PC-9 (cell line): ENCODE measurements at regions not wholly inside any gene's neighbourhood (a gene's known extent, or its start where the extent isn't known, plus 50 kb on each side); places are given as distances from the start of the nearest gene placed in this dataset.

Experiments used
- BruUV-seq: library from RNA; stranded (reverse); fragments of 400-500 nt; replicated peaks from 2 replicates; lab custom pipeline; 2021; lab: Mats Ljungman, UMichigan
- CTCF ChIA-PET: fragments of 300-600 bp; sonication (Branson Sonifier 250); formaldehyde crosslinking; loops from one replicate; lab custom pipeline; 2022; ENCODE audit warnings: antibody characterized with exemption; lab: Charles Lee
- POLR2A ChIA-PET: fragments of 300-600 bp; sonication (Branson Sonifier 250); formaldehyde crosslinking; loops from one replicate; lab custom pipeline; 2022; ENCODE audit warnings: antibody characterized with exemption; ENCODE audit not compliant: unreplicated experiment; lab: Charles Lee
- DNase-seq, 2 experiments: peaks; one replicate each; pipeline versions ENCODE4 v3.0.0 to v3.0.0-alpha.2; 2015 to 2022; ENCODE audit warnings: mixed read lengths in 1 of 2
- H2AFZ ChIP-seq: fragments of 200-600 bp; sonication (generic); 2 replicates; pipeline ENCODE4 v1.8.1; 2017; ENCODE audit warnings: antibody characterized with exemption
- H3F3A ChIP-seq: fragments of 200-600 bp; sonication (generic); 2 replicates; pipeline ENCODE4 v1.8.1; 2017; ENCODE audit warnings: antibody characterized with exemption, mild to moderate bottlenecking, low read depth; ENCODE audit not compliant: insufficient read depth
- H3K27ac ChIP-seq: fragments of 200-600 bp; sonication (generic); 2 replicates; pipeline ENCODE4 v1.6.1; 2016; ENCODE audit warnings: mixed run types
- H3K27me3 ChIP-seq: fragments of 200-600 bp; sonication (generic); 2 replicates; pipeline ENCODE4 v1.6.1; 2016; ENCODE audit warnings: low read depth, mixed run types; ENCODE audit not compliant: insufficient read depth
- H3K36me3 ChIP-seq: fragments of 200-600 bp; sonication (generic); 2 replicates; pipeline ENCODE4 v1.6.1; 2016; ENCODE audit warnings: low read depth, mixed run types
- H3K4me1 ChIP-seq: fragments of 200-600 bp; sonication (generic); replicated peaks from 2 replicates; pipeline ENCODE4 v1.6.1; 2016; ENCODE audit warnings: mixed run types; ENCODE audit not compliant: insufficient read depth
- H3K4me2 ChIP-seq: fragments of 200-600 bp; sonication (generic); 2 replicates; pipeline ENCODE4 v1.6.1; 2017; ENCODE audit warnings: mixed run types
- H3K4me3 ChIP-seq: fragments of 200-600 bp; sonication (generic); 2 replicates; pipeline ENCODE4 v1.6.1; 2016; ENCODE audit warnings: mixed run types
- H3K79me2 ChIP-seq: fragments of 200-600 bp; sonication (generic); 2 replicates; pipeline ENCODE4 v1.6.1; 2017; ENCODE audit warnings: low read depth, mixed run types
- H3K9me2 ChIP-seq: fragments of 200-600 bp; sonication (generic); 2 replicates; pipeline ENCODE4 v1.8.1; 2017; ENCODE audit warnings: mild to moderate bottlenecking; ENCODE audit not compliant: insufficient read depth
- H3K9me3 ChIP-seq: fragments of 200-600 bp; sonication (generic); 2 replicates; pipeline ENCODE4 v1.8.1; 2016; ENCODE audit warnings: low read depth; ENCODE audit not compliant: insufficient read depth
- H4K20me1 ChIP-seq: fragments of 200-600 bp; sonication (generic); 2 replicates; pipeline ENCODE4 v1.8.1; 2017; ENCODE audit not compliant: insufficient read depth
- CTCF ChIP-seq: fragments of 200-600 bp; sonication (generic); conservative IDR thresholded peaks from 2 replicates; pipeline ENCODE4 v1.6.1; 2017; ENCODE audit warnings: mixed run types, antibody characterized with exemption, mild to moderate bottlenecking, moderate library complexity
- EZH2 ChIP-seq: fragments of 200-600 bp; sonication (generic); IDR thresholded peaks from 2 replicates; pipeline ENCODE4 v1.8.0; 2017; ENCODE audit warnings: antibody characterized with exemption, low read depth
- intact Hi-C: fragments of 100-400 bp; cut with micrococcal nuclease; formaldehyde crosslinking; loops from one replicate; pipeline ENCODE4 v1.10.0; 2022; ENCODE audit not compliant: unreplicated experiment

- CTCF ChIA-PET: no interaction called here
- no peaks in the 10 kb centered on the region for H3F3A ChIP-seq
- intact Hi-C loops: no loop called here
- DNase-seq: no peak
- no TSS peak for BruUV-seq
- H3K4me2 ChIP-seq: no peak overlapping the region
- no peak overlapping the region for H2AFZ ChIP-seq
- no peak overlapping the region for H3K27ac ChIP-seq
- no peak overlapping the region for H3K4me3 ChIP-seq
- no peaks in the 10 kb centered on the region for H3K4me1 ChIP-seq
- POLR2A ChIA-PET: no interaction called here
- TF ChIP-seq EZH2: no peak
- H3K9me3 ChIP-seq: no peaks in the 10 kb centered on the region
- H3K9me2 ChIP-seq: no peaks in the 10 kb centered on the region
- no peaks in the 10 kb centered on the region for H3K36me3 ChIP-seq
- no peaks in the 10 kb centered on the region for H4K20me1 ChIP-seq
- H3K79me2 ChIP-seq: no peaks in the 10 kb centered on the region
- no peaks in the 10 kb centered on the region for H3K27me3 ChIP-seq
Observed at GRCh38 chr4:180937083-180937482, 1306.1 kb upstream of the TENM3 start.

- POLR2A ChIA-PET: no interaction called here
- H3K79me2 ChIP-seq: no peaks in the 10 kb centered on the region
- H3K9me2 ChIP-seq: no peaks in the 10 kb centered on the region
- no peaks in the 10 kb centered on the region for H4K20me1 ChIP-seq
- H3K27ac ChIP-seq: no peak overlapping the region
- H3K4me3 ChIP-seq: no peak overlapping the region
- H2AFZ ChIP-seq: no peak overlapping the region
- BruUV-seq: no TSS peak
- no peaks in the 10 kb centered on the region for H3F3A ChIP-seq
- no peaks in the 10 kb centered on the region for H3K9me3 ChIP-seq
- no peak for DNase-seq
- no peaks in the 10 kb centered on the region for H3K27me3 ChIP-seq
- CTCF ChIA-PET: no interaction called here
- intact Hi-C loops: no loop called here
- no peak for TF ChIP-seq CTCF
- no peak for TF ChIP-seq EZH2
- no peaks in the 10 kb centered on the region for H3K36me3 ChIP-seq
- no peak overlapping the region for H3K4me2 ChIP-seq
- no peaks in the 10 kb centered on the region for H3K4me1 ChIP-seq
Observed at GRCh38 chr4:180940680-180941079, 1302.5 kb upstream of the TENM3 start.

- Histone ChIP-seq H2AFZ (no peak overlapping the region), H3K79me2 (no peaks in the 10 kb centered on the region), H3K27ac (no peak overlapping the region), H3K4me3 (no peak overlapping the region), H3K36me3 (no peaks in the 10 kb centered on the region), H4K20me1 (no peaks in the 10 kb centered on the region), H3K4me2 (no peak overlapping the region), H3K4me1 (no peaks in the 10 kb centered on the region), H3K27me3 (no peaks in the 10 kb centered on the region), H3F3A (no peaks in the 10 kb centered on the region), H3K9me2 (no peaks in the 10 kb centered on the region), H3K9me3 (no peaks in the 10 kb centered on the region)
- no peak for DNase-seq
- ChIA-PET CTCF (no interaction called here), POLR2A (no interaction called here)
- TF ChIP-seq CTCF (no peak), EZH2 (no peak)
- intact Hi-C loops: no loop called here
- no TSS peak for BruUV-seq
Observed at GRCh38 chr4:180942367-180942916, 1300.8 kb upstream of the TENM3 start.

GRCh38 chr4:180946188-180946587, 1297.0 kb upstream of the TENM3 start:
- BruUV-seq: no TSS peak
- ChIA-PET CTCF (no interaction called here), POLR2A (no interaction called here)
- no peaks in the 10 kb centered on the region for H3K4me1 ChIP-seq
- no peaks in the 10 kb centered on the region for H3K27me3 ChIP-seq
- H3K4me3 ChIP-seq: no peak overlapping the region
- no peaks in the 10 kb centered on the region for H3K9me3 ChIP-seq
- H3K79me2 ChIP-seq: no peaks in the 10 kb centered on the region
- H3F3A ChIP-seq: no peaks in the 10 kb centered on the region
- H3K9me2 ChIP-seq: no peaks in the 10 kb centered on the region
- no peak overlapping the region for H2AFZ ChIP-seq
- no peaks in the 10 kb centered on the region for H4K20me1 ChIP-seq
- no peak for DNase-seq
- TF ChIP-seq EZH2 (no peak), CTCF (no peak)
- H3K36me3 ChIP-seq: no peaks in the 10 kb centered on the region
- no peak overlapping the region for H3K27ac ChIP-seq
- intact Hi-C loops: no loop called here
- no peak overlapping the region for H3K4me2 ChIP-seq
